ENCODE measurements at regions not wholly inside any gene's neighbourhood (a gene's known extent, or its start where the extent isn't known, plus 50 kb on each side); places are given as distances from the start of the nearest gene placed in this dataset.

- TF ChIP-seq ESRRG (CRISPR knock-in tag; IDR thresholded peaks at IDR 0.05) (no peak), BACH2 (CRISPR knock-in tag; IDR thresholded peaks at IDR 0.05; ENCODE audit: borderline replicate concordance) (no peak), GLIS3 (CRISPR knock-in tag; IDR thresholded peaks at IDR 0.05) (no peak), ZFP30 (CRISPR knock-in tag; IDR thresholded peaks at IDR 0.05) (no peak), POU6F1 (CRISPR knock-in tag; IDR thresholded peaks at IDR 0.05; ENCODE audit: borderline replicate concordance, low read depth) (no peak), PPARA (CRISPR knock-in tag; IDR thresholded peaks at IDR 0.05; ENCODE audit: borderline replicate concordance) (no peak), CSDC2 (CRISPR knock-in tag; IDR thresholded peaks at IDR 0.05) (no peak), CSRNP3 (CRISPR knock-in tag; IDR thresholded peaks at IDR 0.05) (no peak), ZNF565 (CRISPR knock-in tag; conservative IDR thresholded peaks at IDR 0.05; ENCODE audit: low read depth) (no peak), RARB (CRISPR knock-in tag; IDR thresholded peaks at IDR 0.05) (no peak), OSR1 (CRISPR knock-in tag; IDR thresholded peaks at IDR 0.05) (no peak), ARNTL (CRISPR knock-in tag; IDR thresholded peaks at IDR 0.05; ENCODE audit: borderline replicate concordance, low read depth) (no peak), ISL1 (CRISPR knock-in tag; IDR thresholded peaks at IDR 0.05) (no peak), ZC3H10 (CRISPR knock-in tag; IDR thresholded peaks at IDR 0.05) (no peak), CREB5 (CRISPR knock-in tag; IDR thresholded peaks at IDR 0.05; ENCODE audit: low read depth) (no peak), ZNF8 (CRISPR knock-in tag; IDR thresholded peaks at IDR 0.05) (no peak)
- no peak for ATAC-seq
Measured at GRCh38 chr12:71071536-71072097, 86.2 kb downstream of the TSPAN8 start.

GRCh38 chr12:71070416-71071128 lies 87.2 kb downstream of the TSPAN8 start:
- no peak for ATAC-seq
- no peak for TF ChIP-seq CSDC2 (CRISPR knock-in tag; IDR thresholded peaks at IDR 0.05)
- no peak for TF ChIP-seq ZNF70 (CRISPR knock-in tag; IDR thresholded peaks at IDR 0.05)
- no peak for TF ChIP-seq ZNF8 (CRISPR knock-in tag; IDR thresholded peaks at IDR 0.05)
- TF ChIP-seq PPARA (CRISPR knock-in tag; IDR thresholded peaks at IDR 0.05; ENCODE audit: borderline replicate concordance): no peak

GRCh38 chr12:71069311-71069710 lies 88.5 kb downstream of the TSPAN8 start:
- no peak for ATAC-seq
- TF ChIP-seq ARNTL (CRISPR knock-in tag; IDR thresholded peaks at IDR 0.05; ENCODE audit: borderline replicate concordance, low read depth): no peak
- TF ChIP-seq BACH2 (CRISPR knock-in tag; IDR thresholded peaks at IDR 0.05; ENCODE audit: borderline replicate concordance): no peak
- no peak for TF ChIP-seq CREB5 (CRISPR knock-in tag; IDR thresholded peaks at IDR 0.05; ENCODE audit: low read depth)
- TF ChIP-seq PPARA (CRISPR knock-in tag; IDR thresholded peaks at IDR 0.05; ENCODE audit: borderline replicate concordance): no peak
- no peak for TF ChIP-seq SNAI2 (CRISPR knock-in tag; IDR thresholded peaks at IDR 0.05)
- no peak for TF ChIP-seq OSR1 (CRISPR knock-in tag; IDR thresholded peaks at IDR 0.05)
- TF ChIP-seq TCF4 (CRISPR knock-in tag; IDR thresholded peaks at IDR 0.05; ENCODE audit: borderline replicate concordance): no peak
- TF ChIP-seq CSDC2 (CRISPR knock-in tag; IDR thresholded peaks at IDR 0.05): no peak
- TF ChIP-seq ZNF8 (CRISPR knock-in tag; IDR thresholded peaks at IDR 0.05): no peak
- no peak for TF ChIP-seq TOX (CRISPR knock-in tag; IDR thresholded peaks at IDR 0.05; ENCODE audit: borderline replicate concordance)
- TF ChIP-seq ZFP30 (CRISPR knock-in tag; IDR thresholded peaks at IDR 0.05): no peak
- no peak for TF ChIP-seq ISL1 (CRISPR knock-in tag; IDR thresholded peaks at IDR 0.05)
- TF ChIP-seq GLIS3 (CRISPR knock-in tag; IDR thresholded peaks at IDR 0.05): no peak

- TF ChIP-seq ZC3H10 (CRISPR knock-in tag; IDR thresholded peaks at IDR 0.05): no peak
- TF ChIP-seq ESRRG (CRISPR knock-in tag; IDR thresholded peaks at IDR 0.05): no peak
- TF ChIP-seq ZFP30 (CRISPR knock-in tag; IDR thresholded peaks at IDR 0.05): no peak
- no peak for TF ChIP-seq TCF4 (CRISPR knock-in tag; IDR thresholded peaks at IDR 0.05; ENCODE audit: borderline replicate concordance)
- TF ChIP-seq PATZ1 (CRISPR knock-in tag; IDR thresholded peaks at IDR 0.05; ENCODE audit: borderline replicate concordance): no peak
- TF ChIP-seq CSRNP3 (CRISPR knock-in tag; IDR thresholded peaks at IDR 0.05): no peak
- no peak for ATAC-seq
Measured at GRCh38 chr12:71063087-71063486, 94.7 kb downstream of the TSPAN8 start.
